H1 (cell line): ENCODE measurements at regions not wholly inside any gene's neighbourhood (a gene's known extent, or its start where the extent isn't known, plus 50 kb on each side); places are given as distances from the start of the nearest gene placed in this dataset.

Source experiments
- POLR2A ChIP-seq, 2 experiments: IDR thresholded peaks; 1 replicate in 1 of 2; 2 replicates in 1 of 2; pipeline ENCODE4 v1.6.1; 2011; ENCODE audit warnings: low read depth in 2 of 2, low read length in 2 of 2, mild to moderate bottlenecking in 2 of 2; ENCODE audit errors: control extremely low read depth in 1 of 2

- no peak for TF ChIP-seq POLR2A (IDR thresholded peaks at IDR 0.05; ENCODE audit: control extremely low read depth in 1 of 2, low read depth in 2 of 2, low read length in 2 of 2)
These were observed 1108.5 kb upstream of the EEF2KMT start (continued) for GRCh38 chr16:6206080-6206479.
